HEK293 (cell line): ENCODE measurements at regions not wholly inside any gene's neighbourhood (a gene's known extent, or its start where the extent isn't known, plus 50 kb on each side); places are given as distances from the start of the nearest gene placed in this dataset.

Source experiments
- CTCF ChIA-PET: fragments of 350-600 bp; formaldehyde crosslinking; extraction: SDS; loops from one replicate; lab custom pipeline; 2021; ENCODE audit warnings: antibody characterized with exemption; lab: Yijun Ruan, JAX
- POLR2A ChIA-PET: fragments of 300-600 bp; formaldehyde crosslinking; extraction: SDS; loops from one replicate; lab custom pipeline; 2020; ENCODE audit warnings: antibody characterized with exemption, inconsistent platforms; lab: Yijun Ruan, JAX
- H3K27ac ChIP-seq: fragments of 200-500 bp; sonication (Bioruptor generic); 2 replicates; pipeline ENCODE4 v1.5.1; 2014; ENCODE audit warnings: low read depth, low read length, control low read depth, inconsistent platforms; ENCODE audit errors: extremely low read depth
- H3K36me3 ChIP-seq, 2 experiments: fragments of 200-500 bp in 1 of 2; sonication (Bioruptor generic) in 1 of 2; 1 replicate in 1 of 2; 2 replicates in 1 of 2; pipeline ENCODE4 v1.5.1; 2014 to 2017; ENCODE audit warnings: inconsistent platforms in 2 of 2, low read length in 2 of 2; ENCODE audit not compliant: control insufficient read depth in 2 of 2, insufficient read depth in 1 of 2
- H3K4me1 ChIP-seq: fragments of 200-500 bp; sonication (Bioruptor generic); 2 replicates; pipeline ENCODE4 v1.5.1; 2014; ENCODE audit warnings: mild to moderate bottlenecking, low read length, inconsistent platforms; ENCODE audit not compliant: control insufficient read depth, insufficient read depth
- H3K4me3 ChIP-seq: 2 replicates; pipeline ENCODE4 v1.5.1; 2011; ENCODE audit warnings: low read depth, mild to moderate bottlenecking, control low read depth, low read length, moderate library complexity
- H3K9me3 ChIP-seq: fragments of 200-500 bp; sonication (Bioruptor generic); 2 replicates; pipeline ENCODE4 v1.5.1; 2014; ENCODE audit warnings: low read depth, low read length, inconsistent platforms; ENCODE audit not compliant: control insufficient read depth, insufficient read depth
- SETDB1 ChIP-seq: IDR thresholded peaks from one replicate; pipeline ENCODE4 v1.6.1; 2017; ENCODE audit warnings: mild to moderate bottlenecking, low read length, moderate library complexity, mixed read lengths; ENCODE audit not compliant: insufficient read length
- SP3 ChIP-seq: fragments of 450-650 bp; formaldehyde crosslinking; IDR thresholded peaks from 2 replicates; pipeline ENCODE4 v1.5.1; 2016; ENCODE audit warnings: missing biosample characterization, missing genetic modification characterization
- YY1 ChIP-seq: fragments of 450-650 bp; formaldehyde crosslinking; IDR thresholded peaks from 2 replicates; pipeline ENCODE4 v1.5.1; 2018; ENCODE audit warnings: missing biosample characterization, missing genetic modification characterization
- ZNF157 ChIP-seq: fragments of 450-650 bp; formaldehyde crosslinking; IDR thresholded peaks from 2 replicates; pipeline ENCODE4 v1.5.1; 2016; ENCODE audit warnings: missing biosample characterization, missing genetic modification characterization
- ZNF24 ChIP-seq: fragments of 450-650 bp; formaldehyde crosslinking; IDR thresholded peaks from 2 replicates; pipeline ENCODE4 v1.5.1; 2016; ENCODE audit warnings: missing biosample characterization, missing genetic modification characterization
- ZNF354C ChIP-seq: fragments of 450-650 bp; formaldehyde crosslinking; IDR thresholded peaks from 2 replicates; pipeline ENCODE4 v1.5.1; 2016; ENCODE audit warnings: missing biosample characterization, missing genetic modification characterization, low read depth, borderline replicate concordance
- ZNF560 ChIP-seq: fragments of 450-650 bp; formaldehyde crosslinking; IDR thresholded peaks from 2 replicates; pipeline ENCODE4 v1.5.1; 2017; ENCODE audit warnings: missing biosample characterization, missing genetic modification characterization, borderline replicate concordance
- ZNF654 ChIP-seq: fragments of 450-650 bp; formaldehyde crosslinking; IDR thresholded peaks from 2 replicates; pipeline ENCODE4 v1.5.1; 2016; ENCODE audit warnings: low read depth, missing biosample characterization, missing genetic modification characterization
- ZNF658 ChIP-seq: fragments of 450-650 bp; formaldehyde crosslinking; IDR thresholded peaks from 2 replicates; pipeline ENCODE4; 2016; ENCODE audit warnings: missing biosample characterization, missing genetic modification characterization
- ZNF768 ChIP-seq: fragments of 450-650 bp; formaldehyde crosslinking; IDR thresholded peaks from 2 replicates; pipeline ENCODE4 v1.5.1; 2018; ENCODE audit warnings: missing biosample characterization, mild to moderate bottlenecking, missing genetic modification characterization
- ZNF837 ChIP-seq: fragments of 450-650 bp; formaldehyde crosslinking; IDR thresholded peaks from 2 replicates; pipeline ENCODE4 v1.5.1; 2016; ENCODE audit warnings: missing biosample characterization, missing genetic modification characterization
- ZSCAN16 ChIP-seq: fragments of 450-650 bp; formaldehyde crosslinking; IDR thresholded peaks from 2 replicates; pipeline ENCODE4 v1.5.1; 2016; ENCODE audit warnings: missing biosample characterization, missing genetic modification characterization
- TF ChIP-seq, protein P1 (sequence below): fragments of 450-650 bp; formaldehyde crosslinking; IDR thresholded peaks from 2 replicates; pipeline ENCODE4 v1.5.1; 2016; ENCODE audit warnings: missing biosample characterization, missing genetic modification characterization
- TF ChIP-seq, protein P2 (sequence below): fragments of 450-650 bp; formaldehyde crosslinking; IDR thresholded peaks from 2 replicates; pipeline ENCODE4 v1.5.1; 2016; ENCODE audit warnings: missing biosample characterization, missing genetic modification characterization
- TF ChIP-seq, protein P3 (sequence below): fragments of 450-650 bp; formaldehyde crosslinking; IDR thresholded peaks from 2 replicates; pipeline ENCODE4 v1.5.1; 2016; ENCODE audit warnings: missing biosample characterization, missing genetic modification characterization
- TF ChIP-seq, protein P4 (sequence below): fragments of 450-650 bp; formaldehyde crosslinking; IDR thresholded peaks from 2 replicates; pipeline ENCODE4 v1.5.0; 2017; ENCODE audit warnings: missing biosample characterization, missing genetic modification characterization, borderline replicate concordance

DNA sequence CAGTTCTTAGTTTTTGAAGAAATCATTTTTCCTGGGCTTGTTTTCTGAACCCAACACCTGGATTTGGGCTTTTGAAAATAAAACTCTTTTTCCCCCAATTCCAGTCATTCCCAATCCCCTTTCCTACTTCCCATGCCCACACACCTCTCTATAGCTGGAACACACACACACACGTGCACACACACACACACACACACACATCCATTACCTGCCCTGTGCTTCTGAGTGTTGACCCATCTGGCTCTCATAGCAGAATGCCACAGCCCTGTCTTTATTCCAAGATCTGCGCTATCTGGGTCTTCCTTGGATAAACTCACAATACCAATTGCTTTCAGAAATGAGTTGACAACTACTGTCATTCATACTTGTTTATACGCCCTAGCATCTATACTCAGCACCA lies 54.9 kb upstream of the C4orf54 start:
- TF ChIP-seq, protein P1, sequence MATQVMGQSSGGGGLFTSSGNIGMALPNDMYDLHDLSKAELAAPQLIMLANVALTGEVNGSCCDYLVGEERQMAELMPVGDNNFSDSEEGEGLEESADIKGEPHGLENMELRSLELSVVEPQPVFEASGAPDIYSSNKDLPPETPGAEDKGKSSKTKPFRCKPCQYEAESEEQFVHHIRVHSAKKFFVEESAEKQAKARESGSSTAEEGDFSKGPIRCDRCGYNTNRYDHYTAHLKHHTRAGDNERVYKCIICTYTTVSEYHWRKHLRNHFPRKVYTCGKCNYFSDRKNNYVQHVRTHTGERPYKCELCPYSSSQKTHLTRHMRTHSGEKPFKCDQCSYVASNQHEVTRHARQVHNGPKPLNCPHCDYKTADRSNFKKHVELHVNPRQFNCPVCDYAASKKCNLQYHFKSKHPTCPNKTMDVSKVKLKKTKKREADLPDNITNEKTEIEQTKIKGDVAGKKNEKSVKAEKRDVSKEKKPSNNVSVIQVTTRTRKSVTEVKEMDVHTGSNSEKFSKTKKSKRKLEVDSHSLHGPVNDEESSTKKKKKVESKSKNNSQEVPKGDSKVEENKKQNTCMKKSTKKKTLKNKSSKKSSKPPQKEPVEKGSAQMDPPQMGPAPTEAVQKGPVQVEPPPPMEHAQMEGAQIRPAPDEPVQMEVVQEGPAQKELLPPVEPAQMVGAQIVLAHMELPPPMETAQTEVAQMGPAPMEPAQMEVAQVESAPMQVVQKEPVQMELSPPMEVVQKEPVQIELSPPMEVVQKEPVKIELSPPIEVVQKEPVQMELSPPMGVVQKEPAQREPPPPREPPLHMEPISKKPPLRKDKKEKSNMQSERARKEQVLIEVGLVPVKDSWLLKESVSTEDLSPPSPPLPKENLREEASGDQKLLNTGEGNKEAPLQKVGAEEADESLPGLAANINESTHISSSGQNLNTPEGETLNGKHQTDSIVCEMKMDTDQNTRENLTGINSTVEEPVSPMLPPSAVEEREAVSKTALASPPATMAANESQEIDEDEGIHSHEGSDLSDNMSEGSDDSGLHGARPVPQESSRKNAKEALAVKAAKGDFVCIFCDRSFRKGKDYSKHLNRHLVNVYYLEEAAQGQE: no peak
- TF ChIP-seq ZNF768 (no peak), ZNF354C (tag by site-specific recombination) (no peak), ZNF658 (tag by site-specific recombination) (no peak), ZNF654 (tag by site-specific recombination) (no peak), ZSCAN16 (tag by site-specific recombination) (no peak), SP3 (tag by site-specific recombination) (no peak), YY1 (no peak), ZNF24 (tag by site-specific recombination) (no peak), ZNF157 (tag by site-specific recombination) (no peak), SETDB1 (no peak), ZNF837 (tag by site-specific recombination) (no peak), ZNF560 (tag by site-specific recombination) (no peak)
- TF ChIP-seq, protein P2, sequence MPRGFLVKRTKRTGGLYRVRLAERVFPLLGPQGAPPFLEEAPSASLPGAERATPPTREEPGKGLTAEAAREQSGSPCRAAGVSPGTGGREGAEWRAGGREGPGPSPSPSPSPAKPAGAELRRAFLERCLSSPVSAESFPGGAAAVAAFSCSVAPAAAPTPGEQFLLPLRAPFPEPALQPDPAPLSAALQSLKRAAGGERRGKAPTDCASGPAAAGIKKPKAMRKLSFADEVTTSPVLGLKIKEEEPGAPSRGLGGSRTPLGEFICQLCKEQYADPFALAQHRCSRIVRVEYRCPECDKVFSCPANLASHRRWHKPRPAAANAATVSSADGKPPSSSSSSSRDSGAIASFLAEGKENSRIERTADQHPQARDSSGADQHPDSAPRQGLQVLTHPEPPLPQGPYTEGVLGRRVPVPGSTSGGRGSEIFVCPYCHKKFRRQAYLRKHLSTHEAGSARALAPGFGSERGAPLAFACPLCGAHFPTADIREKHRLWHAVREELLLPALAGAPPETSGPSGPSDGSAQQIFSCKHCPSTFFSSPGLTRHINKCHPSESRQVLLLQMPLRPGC (tag by site-specific recombination): no peak
- TF ChIP-seq, protein P3, sequence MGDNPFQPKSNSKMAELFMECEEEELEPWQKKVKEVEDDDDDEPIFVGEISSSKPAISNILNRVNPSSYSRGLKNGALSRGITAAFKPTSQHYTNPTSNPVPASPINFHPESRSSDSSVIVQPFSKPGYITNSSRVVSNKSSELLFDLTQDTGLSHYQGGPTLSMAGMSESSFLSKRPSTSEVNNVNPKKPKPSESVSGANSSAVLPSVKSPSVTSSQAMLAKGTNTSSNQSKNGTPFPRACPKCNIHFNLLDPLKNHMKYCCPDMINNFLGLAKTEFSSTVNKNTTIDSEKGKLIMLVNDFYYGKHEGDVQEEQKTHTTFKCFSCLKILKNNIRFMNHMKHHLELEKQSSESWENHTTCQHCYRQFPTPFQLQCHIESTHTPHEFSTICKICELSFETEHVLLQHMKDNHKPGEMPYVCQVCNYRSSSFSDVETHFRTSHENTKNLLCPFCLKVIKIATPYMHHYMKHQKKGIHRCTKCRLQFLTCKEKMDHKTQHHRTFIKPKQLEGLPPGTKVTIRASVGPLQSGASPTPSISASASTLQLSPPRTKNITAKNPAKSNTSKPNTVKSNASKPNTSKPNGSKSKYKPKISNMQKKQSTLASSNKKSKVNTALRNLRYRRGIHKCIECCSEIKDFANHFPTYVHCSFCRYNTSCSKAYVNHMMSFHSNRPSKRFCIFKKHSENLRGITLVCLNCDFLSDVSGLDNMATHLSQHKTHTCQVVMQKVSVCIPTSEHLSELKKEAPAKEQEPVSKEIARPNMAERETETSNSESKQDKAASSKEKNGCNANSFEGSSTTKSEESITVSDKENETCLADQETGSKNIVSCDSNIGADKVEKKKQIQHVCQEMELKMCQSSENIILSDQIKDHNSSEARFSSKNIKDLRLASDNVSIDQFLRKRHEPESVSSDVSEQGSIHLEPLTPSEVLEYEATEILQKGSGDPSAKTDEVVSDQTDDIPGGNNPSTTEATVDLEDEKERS: no peak
- TF ChIP-seq, protein P4, sequence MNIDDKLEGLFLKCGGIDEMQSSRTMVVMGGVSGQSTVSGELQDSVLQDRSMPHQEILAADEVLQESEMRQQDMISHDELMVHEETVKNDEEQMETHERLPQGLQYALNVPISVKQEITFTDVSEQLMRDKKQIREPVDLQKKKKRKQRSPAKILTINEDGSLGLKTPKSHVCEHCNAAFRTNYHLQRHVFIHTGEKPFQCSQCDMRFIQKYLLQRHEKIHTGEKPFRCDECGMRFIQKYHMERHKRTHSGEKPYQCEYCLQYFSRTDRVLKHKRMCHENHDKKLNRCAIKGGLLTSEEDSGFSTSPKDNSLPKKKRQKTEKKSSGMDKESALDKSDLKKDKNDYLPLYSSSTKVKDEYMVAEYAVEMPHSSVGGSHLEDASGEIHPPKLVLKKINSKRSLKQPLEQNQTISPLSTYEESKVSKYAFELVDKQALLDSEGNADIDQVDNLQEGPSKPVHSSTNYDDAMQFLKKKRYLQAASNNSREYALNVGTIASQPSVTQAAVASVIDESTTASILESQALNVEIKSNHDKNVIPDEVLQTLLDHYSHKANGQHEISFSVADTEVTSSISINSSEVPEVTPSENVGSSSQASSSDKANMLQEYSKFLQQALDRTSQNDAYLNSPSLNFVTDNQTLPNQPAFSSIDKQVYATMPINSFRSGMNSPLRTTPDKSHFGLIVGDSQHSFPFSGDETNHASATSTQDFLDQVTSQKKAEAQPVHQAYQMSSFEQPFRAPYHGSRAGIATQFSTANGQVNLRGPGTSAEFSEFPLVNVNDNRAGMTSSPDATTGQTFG (tag by site-specific recombination): no peak
- TF ChIP-seq, all 188 proteins: peak for 0
- ChIA-PET CTCF (no interaction called here), POLR2A (no interaction called here)

More for the DNA sequence above, 54.9 kb upstream of the C4orf54 start:
- Histone ChIP-seq H3K27ac (no peak overlapping the region), H3K9me3 (no peaks in the 10 kb centered on the region), H3K36me3 (no peaks in the 10 kb centered on the region), H3K4me1 (no peaks in the 10 kb centered on the region), H3K4me3 (no peak overlapping the region)
